Transverse colon (tissue), 4 donors: ENCODE measurements at regions not wholly inside any gene's neighbourhood (a gene's known extent, or its start where the extent isn't known, plus 50 kb on each side); places are given as distances from the start of the nearest gene placed in this dataset.

Source experiments
- DNase-seq: peaks from one replicate; pipeline ENCODE4 v3.0.0-alpha.2; 2019
- H3K27ac ChIP-seq, 4 donors: fragments of 200-600 bp; sonication (generic); 2 replicates each; pipeline ENCODE4 v1.5.1; 2016 to 2018; ENCODE audit warnings: inconsistent platforms in 4 of 4
- H3K27me3 ChIP-seq: fragments of 200-600 bp; sonication (generic); 2 replicates; pipeline ENCODE4 v1.5.1; 2017; ENCODE audit warnings: inconsistent platforms
- H3K36me3 ChIP-seq, 4 donors: fragments of 200-600 bp; sonication (generic); 2 replicates each; pipeline ENCODE4 v1.5.1; 2017 to 2019; ENCODE audit warnings: inconsistent platforms in 4 of 4
- H3K4me1 ChIP-seq, 4 donors: fragments of 200-600 bp; sonication (generic); 2 replicates each; pipeline ENCODE4 v1.5.1; 2017 to 2020; ENCODE audit warnings: inconsistent platforms in 4 of 4
- H3K4me3 ChIP-seq, 4 donors: fragments of 200-600 bp; sonication (generic); 1 replicate in 1 of 4; 2 replicates in 3 of 4; pipeline versions ENCODE4 v1.5.1 to v1.6.1; 2017 to 2019; ENCODE audit warnings: inconsistent platforms in 4 of 4
- H3K9me3 ChIP-seq, 2 donors: fragments of 200-600 bp; sonication (generic); 2 replicates each; pipeline ENCODE4 v1.5.1; 2017 to 2019; ENCODE audit warnings: inconsistent platforms in 2 of 2
- CTCF ChIP-seq, 5 experiments: fragments of 200-600 bp in 3 of 5; fragments of 450-650 bp in 2 of 5; sonication (generic) in 3 of 5; IDR thresholded peaks; 1 replicate in 2 of 5; 2 replicates in 3 of 5; pipeline ENCODE4 v1.5.1; 2016 to 2017; ENCODE audit warnings: antibody characterized with exemption in 5 of 5, inconsistent platforms in 3 of 5, mild to moderate bottlenecking in 2 of 5, moderate library complexity in 1 of 5
- EP300 ChIP-seq: sonication (generic); formaldehyde crosslinking; IDR thresholded peaks from one replicate; pipeline ENCODE4 v1.6.1; 2017; ENCODE audit warnings: antibody characterized with exemption, low read depth
- POLR2A ChIP-seq: fragments of 450-650 bp; IDR thresholded peaks from one replicate; pipeline ENCODE4 v1.6.1; 2016; ENCODE audit warnings: antibody characterized with exemption, mild to moderate bottlenecking, moderate library complexity
- POLR2AphosphoS5 ChIP-seq, 3 donors: sonication (generic); formaldehyde crosslinking; IDR thresholded peaks; one replicate each; pipeline ENCODE4 v1.6.1; 2016; ENCODE audit warnings: antibody characterized with exemption in 3 of 3
- WGBS, 2 donors: methylation state at CpG; one replicate each; pipeline ENCODE4 v1.1.5; 2018; ENCODE audit warnings: low coverage in 1 of 2; 5-methylcytosine and 5-hydroxymethylcytosine counted together
- in situ Hi-C, 4 donors: fragments of 200-750 bp; cut with MboI; loops; one replicate each; pipeline versions ENCODE4 v1.15.0 to v1.15.1; 2017; ENCODE audit warnings: low sequenced_read_pairs in 3 of 4, low pct_ligation_motif_present in 1 of 4, low pct_unique_long_range_greater_than_20kb in 1 of 4
- intact Hi-C: fragments of 100-400 bp; cut with DNase I; formaldehyde crosslinking; loops from one replicate; pipeline ENCODE4 v1.15.1; 2023; ENCODE audit warnings: low total_unique reads

DNA sequence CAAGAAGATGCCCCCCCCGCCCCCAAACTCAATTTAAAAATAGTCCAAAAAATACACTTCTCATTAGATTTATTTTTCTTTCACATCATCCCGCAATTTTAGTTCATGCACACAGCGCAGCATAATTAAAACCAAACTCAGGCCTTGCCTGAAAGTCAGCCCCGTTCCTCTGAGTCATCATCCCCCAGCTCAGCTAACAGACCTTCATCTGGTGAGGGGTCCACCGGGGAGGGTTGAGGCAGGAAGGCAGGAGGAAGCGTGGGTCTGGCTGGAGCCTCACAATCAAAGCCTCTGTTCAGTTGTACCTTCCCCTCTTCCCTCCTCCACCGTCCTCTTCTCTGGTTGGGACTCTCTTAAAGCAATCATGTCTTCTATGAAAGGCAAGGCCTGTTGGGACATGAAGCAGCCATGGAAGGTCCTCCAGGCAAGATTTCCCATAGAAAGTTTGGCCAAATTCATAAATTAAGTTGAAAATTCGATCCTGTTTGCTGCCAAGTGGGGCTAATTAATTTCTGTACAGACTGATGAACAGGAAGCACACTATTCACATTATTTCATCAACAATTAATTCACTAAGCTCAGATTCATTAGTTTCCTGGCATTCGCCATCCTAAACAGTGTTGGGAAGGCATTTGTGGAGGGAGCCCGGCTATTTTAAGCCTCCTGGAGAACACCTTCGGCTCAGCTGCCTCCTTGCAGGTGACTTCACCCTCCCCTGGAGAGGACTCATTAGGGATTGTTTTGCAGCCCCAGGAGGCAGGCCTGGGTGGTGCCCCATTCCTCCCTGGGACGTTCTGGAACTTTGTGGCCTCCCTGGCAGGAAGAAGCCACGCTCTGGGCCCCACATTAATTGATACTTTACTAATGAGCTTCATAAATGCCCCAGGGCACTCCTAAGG is 72.3 kb upstream of the BNC1 start:
- Histone ChIP-seq H3K27ac (no peak overlapping the region), H3K4me3 (no peak overlapping the region), H3K4me1 (no peaks in the 10 kb centered on the region), H3K9me3 (no peaks in the 10 kb centered on the region), H3K27me3 (no peaks in the 10 kb centered on the region), H3K36me3 (no peaks in the 10 kb centered on the region)
- WGBS, 2 donors = 47 to 53% methylated on average over 5 to 13 of the region's 13 CpGs
- DNase-seq = no peak
- TF ChIP-seq POLR2A = no peak
- no peak for TF ChIP-seq EP300
- no peak for TF ChIP-seq CTCF (IDR thresholded peaks at IDR 0.05)
- TF ChIP-seq POLR2AphosphoS5 (IDR thresholded peaks at IDR 0.05) = no peak
- in situ Hi-C loops = no loop called here
- intact Hi-C loops = no loop called here

GRCh38 chr15:83358972-83359564 is 74.6 kb upstream of the BNC1 start:
- 88 to 91% methylated on average over 7 to 13 of the region's 13 CpGs for WGBS, 2 donors

GRCh38 chr15:83362706-83363105 is 78.2 kb upstream of the BNC1 start:
- peaks cover 34% of the 10 kb centered on the region for H3K27me3 ChIP-seq
- in situ Hi-C loops = no loop called here
- TF ChIP-seq POLR2A (no peak), CTCF (IDR thresholded peaks at IDR 0.05) (no peak), EP300 (no peak), POLR2AphosphoS5 (IDR thresholded peaks at IDR 0.05) (no peak)

More at GRCh38 chr15:83358972-83359564, 74.6 kb upstream of the BNC1 start:
- Histone ChIP-seq H3K9me3 (no peaks in the 10 kb centered on the region), H3K27ac (no peak overlapping the region), H3K36me3 (no peaks in the 10 kb centered on the region), H3K4me3 (no peak overlapping the region), H3K27me3 (peaks cover 10% of the 10 kb centered on the region), H3K4me1 (no peaks in the 10 kb centered on the region)
- in situ Hi-C loops (no loop called here), intact Hi-C loops (no loop called here)
- DNase-seq = no peak
- TF ChIP-seq CTCF (IDR thresholded peaks at IDR 0.05) (no peak), POLR2AphosphoS5 (IDR thresholded peaks at IDR 0.05) (no peak), POLR2A (no peak), EP300 (no peak)

DNA sequence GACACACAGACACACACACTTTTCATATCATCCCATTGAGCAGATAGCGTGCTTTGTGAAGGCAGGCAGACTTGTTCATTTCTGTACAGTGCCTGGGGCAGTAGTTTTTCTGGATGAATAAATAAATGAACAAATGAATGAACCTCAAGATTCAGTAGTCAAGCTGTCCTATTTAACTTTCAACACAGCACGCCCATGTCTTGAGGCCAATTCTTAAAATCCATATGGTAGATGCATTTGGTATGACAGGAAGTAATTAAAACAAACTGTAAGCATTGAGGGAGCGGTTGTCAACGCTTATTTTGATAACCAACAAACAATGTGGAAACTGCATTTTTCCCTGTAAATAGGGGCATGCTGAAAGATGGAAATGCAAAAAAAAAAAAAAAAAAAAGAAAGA is 80.0 kb upstream of the BNC1 start:
- in situ Hi-C loops = no loop called here
- Histone ChIP-seq H3K27me3 (peaks cover 40% of the 10 kb centered on the region), H3K4me3 (no peak overlapping the region), H3K4me1 (peaks cover 0 to 4% (median 2%) of the 10 kb centered on the region in 4 donors), H3K9me3 (no peaks in the 10 kb centered on the region), H3K36me3 (no peaks in the 10 kb centered on the region), H3K27ac (no peak overlapping the region)
- 66 to 70% methylated on average over 2 to 4 of the region's 4 CpGs for WGBS, 2 donors
- intact Hi-C loops = no loop called here
- no peak for DNase-seq
- no peak for TF ChIP-seq CTCF (IDR thresholded peaks at IDR 0.05)

More at GRCh38 chr15:83362706-83363105, 78.2 kb upstream of the BNC1 start:
- 75% methylated on average over 2 of the region's 2 CpGs; no CpG with 5 or more reads in 1 of the 2 donors for WGBS, 2 donors
- Histone ChIP-seq H3K4me1 (peaks cover 0 to 4% (median 2%) of the 10 kb centered on the region in 4 donors), H3K27ac (no peak overlapping the region), H3K36me3 (no peaks in the 10 kb centered on the region), H3K9me3 (no peaks in the 10 kb centered on the region), H3K4me3 (no peak overlapping the region)
- no peak for DNase-seq
- intact Hi-C loops = no loop called here
